ENCODE measurements at regions not wholly inside any gene's neighbourhood (a gene's known extent, or its start where the extent isn't known, plus 50 kb on each side); places are given as distances from the start of the nearest gene placed in this dataset.
A peak's percentile ranks its signal among the peaks of the same experiment; 100 is the strongest.
"Not testable (repeated sequence)": the region's sequence is repeated elsewhere in the genome, so short reads cannot be mapped to it uniquely, and the experiment has no call there.

DNA sequence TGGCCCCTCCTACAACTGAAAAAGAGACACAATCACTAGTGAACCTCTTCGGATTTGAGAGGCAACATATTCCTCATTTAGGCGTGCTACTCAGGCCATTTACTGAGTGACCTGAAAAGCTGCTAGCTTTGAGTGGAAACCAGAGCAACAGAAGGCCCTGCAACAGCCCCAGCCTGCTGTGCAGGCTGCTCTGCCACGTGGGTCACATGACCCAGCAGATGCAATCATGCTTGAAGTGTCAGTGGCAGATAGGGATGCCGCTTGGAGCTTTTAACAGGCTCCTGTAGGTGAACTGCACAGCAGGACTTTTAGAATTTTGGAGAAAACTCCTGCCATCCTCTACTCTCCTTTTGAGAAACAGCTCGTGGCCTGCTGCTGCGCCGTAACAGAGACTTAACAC lies 578.6 kb upstream of the RAB6C start:
- DNase-seq (ENCODE audit: low spot score), result peak; percentile 10

GRCh38 chr2:129402076-129402475 lies 577.4 kb upstream of the RAB6C start:
- DNase-seq (ENCODE audit: low spot score), result no peak

GRCh38 chr2:129404000-129404685 lies 575.3 kb upstream of the RAB6C start:
- DNase-seq (ENCODE audit: low spot score), result no peak

DNA sequence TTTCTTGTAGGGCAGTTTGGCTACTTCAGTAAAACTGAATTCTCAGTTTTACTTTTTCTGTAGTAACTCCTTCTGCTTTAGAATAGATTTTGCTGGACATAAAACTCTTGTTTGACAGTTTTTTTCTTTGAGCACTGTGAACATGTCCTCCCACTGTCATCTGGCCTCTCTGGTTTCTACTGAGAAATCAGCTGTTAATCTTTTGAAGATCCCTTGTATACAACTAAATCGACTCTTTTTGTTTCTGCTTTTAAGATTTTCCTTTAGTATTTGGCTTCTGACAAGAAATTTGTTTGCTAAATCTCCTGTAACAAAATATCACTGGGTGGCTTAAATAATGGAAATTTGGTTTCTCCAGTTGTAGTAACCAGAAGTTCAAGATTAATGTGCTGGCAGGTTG lies 570.9 kb upstream of the RAB6C start:
- no peak for DNase-seq (ENCODE audit: low spot score)

DNA sequence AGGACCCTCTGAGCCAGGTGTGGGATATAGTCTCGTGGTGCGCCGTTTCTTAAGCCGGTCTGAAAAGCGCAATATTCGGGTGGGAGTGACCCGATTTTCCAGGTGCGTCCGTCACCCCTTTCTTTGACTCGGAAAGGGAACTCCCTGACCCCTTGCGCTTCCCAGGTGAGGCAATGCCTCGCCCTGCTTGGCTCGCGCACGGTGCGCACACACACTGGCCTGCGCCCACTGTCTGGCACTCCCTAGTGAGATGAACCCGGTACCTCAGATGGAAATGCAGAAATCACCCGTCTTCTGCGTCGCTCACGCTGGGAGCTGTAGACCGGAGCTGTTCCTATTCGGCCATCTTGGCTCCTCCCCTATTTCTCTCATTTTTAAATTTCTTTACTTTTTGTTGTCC lies 562.4 kb upstream of the RAB6C start:
- not testable (repeated sequence) for DNase-seq (ENCODE audit: low spot score)

- DNase-seq (ENCODE audit: low spot score), result no peak
Measured at GRCh38 chr2:129422028-129422427, 557.4 kb upstream of the RAB6C start.

- no peak for DNase-seq (ENCODE audit: low spot score)
Measured at GRCh38 chr2:129428086-129428660, 551.3 kb upstream of the RAB6C start.

- DNase-seq (ENCODE audit: low spot score), result no peak
Measured at GRCh38 chr2:129430911-129431310, 548.6 kb upstream of the RAB6C start.

GRCh38 chr2:129431881-129432280 lies 547.6 kb upstream of the RAB6C start:
- no peak for DNase-seq (ENCODE audit: low spot score)

GRCh38 chr2:129436809-129437208 lies 542.7 kb upstream of the RAB6C start:
- no peak for DNase-seq (ENCODE audit: low spot score)

GRCh38 chr2:129437725-129438124 lies 541.7 kb upstream of the RAB6C start:
- DNase-seq (ENCODE audit: low spot score), result no peak

- DNase-seq (ENCODE audit: low spot score), result no peak
Measured at GRCh38 chr2:129438501-129439057, 540.9 kb upstream of the RAB6C start.

- no peak for DNase-seq (ENCODE audit: low spot score)
Measured at GRCh38 chr2:129439406-129440302, 539.8 kb upstream of the RAB6C start.

GRCh38 chr2:129441610-129442009 lies 537.9 kb upstream of the RAB6C start:
- DNase-seq (ENCODE audit: low spot score), result no peak

DNA sequence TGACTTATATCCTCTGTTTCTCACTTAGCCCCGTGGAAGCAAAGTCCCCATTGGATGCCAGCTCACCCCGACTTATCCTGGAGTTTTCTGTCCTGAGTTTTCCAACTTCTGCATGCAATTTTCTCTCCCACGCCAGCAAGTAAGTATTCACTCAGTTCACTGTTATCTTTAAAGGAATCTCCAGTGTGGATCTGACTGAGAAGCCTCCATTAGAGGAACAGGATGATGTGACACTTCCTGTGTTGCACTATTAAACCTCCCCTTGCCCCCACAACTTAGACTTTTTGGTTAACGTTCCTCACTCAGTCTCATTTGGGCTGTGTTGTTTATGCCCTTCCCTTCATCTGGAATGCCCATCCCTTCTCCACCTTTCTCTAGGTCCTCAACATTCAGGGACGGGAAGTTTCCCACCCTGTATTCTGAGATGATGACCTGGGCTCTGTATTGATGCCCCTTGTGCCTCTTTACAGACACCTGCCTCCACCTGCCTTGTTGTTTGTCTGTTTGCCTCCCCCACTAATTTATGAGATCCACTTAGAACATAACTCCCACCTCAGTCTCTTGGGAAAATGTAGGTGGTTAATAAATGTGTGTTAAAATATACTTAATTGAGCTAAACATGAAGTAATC lies 536.1 kb upstream of the RAB6C start:
- DNase-seq (ENCODE audit: low spot score), result no peak

DNA sequence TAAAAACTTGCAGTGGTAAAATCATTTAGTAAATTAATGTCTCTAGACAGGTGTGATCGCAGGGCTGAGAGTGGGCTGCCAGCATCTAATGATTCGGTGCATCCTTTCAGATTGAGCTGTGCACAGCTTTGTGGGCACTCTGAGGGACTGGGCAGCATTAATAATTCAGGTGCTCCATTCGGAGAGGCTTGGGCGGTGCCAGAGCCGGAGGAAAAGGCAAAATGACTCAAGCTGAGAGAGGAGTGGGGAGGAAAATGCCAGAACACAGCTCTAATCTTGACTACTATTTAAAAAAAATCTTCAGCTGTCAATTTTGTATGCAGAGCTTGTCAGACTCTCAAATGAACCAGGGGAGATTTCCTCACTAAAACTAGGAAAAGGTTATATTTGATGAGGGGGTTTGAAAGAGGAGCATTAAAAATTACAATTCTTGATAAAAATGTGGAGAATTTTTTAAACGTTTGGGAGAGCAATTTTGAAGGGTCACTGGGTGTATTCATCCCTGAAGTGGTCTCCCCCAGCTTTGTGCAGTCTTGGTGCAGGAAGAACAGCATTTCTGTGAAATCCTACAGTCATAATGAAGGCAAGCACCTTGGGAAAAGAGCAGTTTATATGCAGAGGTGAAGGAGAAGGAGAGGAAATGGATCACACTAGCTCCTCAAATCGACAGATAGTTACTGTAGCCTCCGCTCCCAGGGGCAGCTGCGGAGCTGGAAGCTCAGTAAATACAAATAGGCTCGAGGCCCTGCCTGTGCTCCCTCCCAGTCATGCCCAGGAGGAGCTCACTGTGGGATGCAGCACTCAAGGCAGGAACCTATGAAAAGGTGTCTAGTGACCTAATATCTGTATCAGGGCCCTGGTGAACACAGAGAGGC lies 535.4 kb upstream of the RAB6C start:
- DNase-seq (ENCODE audit: low spot score), result no peak

DNA sequence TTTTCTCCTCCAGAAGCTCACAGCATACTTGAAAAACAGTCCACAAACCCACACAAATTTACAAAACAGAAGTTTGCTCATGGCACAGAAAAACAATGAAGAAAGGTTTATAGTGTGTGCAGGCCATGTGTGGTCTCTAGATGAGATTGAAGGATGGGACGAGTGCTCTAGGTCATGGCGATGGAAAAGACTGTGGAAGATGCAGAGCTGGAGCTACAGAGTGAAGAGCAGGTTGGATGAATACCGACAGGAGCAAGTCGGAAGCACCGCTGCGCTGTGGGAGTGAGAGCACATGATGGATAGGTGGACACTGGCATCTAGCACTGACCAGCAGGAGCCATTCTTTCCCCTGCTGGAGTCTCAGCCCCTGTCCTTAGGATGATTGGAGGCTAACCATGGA lies 534.7 kb upstream of the RAB6C start:
- DNase-seq (ENCODE audit: low spot score), result no peak

- DNase-seq (ENCODE audit: low spot score), result no peak
Measured at GRCh38 chr2:129456691-129457090, 522.8 kb upstream of the RAB6C start.

DNA sequence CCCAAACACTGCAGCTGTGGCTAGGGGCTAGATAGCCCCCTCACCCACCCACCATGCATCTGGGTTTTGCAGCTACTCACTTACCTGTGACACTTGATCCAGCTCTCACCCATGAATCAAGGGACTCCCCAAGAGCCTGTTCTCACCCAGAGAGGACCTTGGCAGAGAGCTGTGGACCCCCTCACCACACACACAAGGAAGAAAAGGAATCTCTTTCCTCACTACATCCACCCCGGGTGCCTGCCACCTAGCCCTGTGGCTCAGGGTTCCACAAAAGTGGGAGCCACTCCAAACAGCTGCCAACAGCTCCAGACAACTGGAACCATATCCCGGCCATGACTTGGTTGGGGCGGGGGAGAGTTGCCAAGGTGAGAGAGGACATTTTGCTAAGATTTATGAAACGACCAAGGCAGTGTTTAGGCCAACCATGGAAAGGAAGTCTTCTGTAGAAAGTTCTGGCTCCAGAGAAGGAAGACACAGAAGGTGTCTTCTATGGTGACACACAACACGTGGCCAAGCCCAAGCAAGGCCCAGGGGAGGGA lies 522.1 kb upstream of the RAB6C start:
- DNase-seq (ENCODE audit: low spot score), result no peak

DNA sequence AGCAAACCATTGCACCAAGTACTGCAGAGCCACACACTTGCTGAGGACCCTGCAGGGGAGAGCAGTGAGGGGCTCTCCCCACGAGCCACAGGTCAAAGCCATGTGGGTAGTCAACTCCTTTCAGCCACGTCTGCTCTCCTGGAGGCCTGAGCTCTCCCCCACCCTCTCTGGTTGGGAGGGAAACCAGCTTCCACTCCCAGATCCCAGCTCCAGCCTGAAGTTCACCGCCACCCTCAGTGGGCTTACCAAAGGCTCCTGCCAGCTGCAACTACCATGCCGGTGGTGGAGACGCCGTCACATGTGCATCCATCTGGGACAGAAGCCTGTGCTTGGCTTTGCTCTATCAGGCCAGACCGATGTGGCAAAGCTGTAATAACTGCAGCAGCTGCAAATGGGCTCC lies 521.5 kb upstream of the RAB6C start:
- no peak for DNase-seq (ENCODE audit: low spot score)

DNA sequence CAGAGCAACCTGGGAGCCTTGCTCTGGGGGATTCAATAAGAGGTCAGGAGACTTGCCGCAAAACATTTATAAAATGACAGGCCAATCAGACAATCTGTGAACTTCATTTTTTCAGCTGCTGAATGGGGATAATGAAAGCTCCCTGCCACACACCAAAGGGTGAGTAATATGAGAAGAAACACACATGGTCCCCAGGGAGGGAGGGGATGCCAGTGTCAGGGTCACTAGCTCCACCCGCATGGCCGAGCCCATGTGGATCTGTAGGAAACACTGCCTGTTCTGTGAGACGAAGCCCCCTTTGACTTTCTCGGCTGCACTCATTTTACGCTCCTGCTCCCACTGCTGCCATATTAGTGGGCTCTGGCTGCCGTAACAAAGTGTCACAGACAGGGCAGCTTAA lies 521.0 kb upstream of the RAB6C start:
- no peak for DNase-seq (ENCODE audit: low spot score)
